ENCODE measurements at regions not wholly inside any gene's neighbourhood (a gene's known extent, or its start where the extent isn't known, plus 50 kb on each side); places are given as distances from the start of the nearest gene placed in this dataset.

GRCh38 chr2:155866477-155866876 lies 466.0 kb downstream of the NR4A2 start:
- Histone ChIP-seq H3K9me2 (ENCODE audit: insufficient read depth, low read length) (no peaks in the 10 kb centered on the region), H3K4me2 (ENCODE audit: low read length) (no peak overlapping the region), H3K4me1 (ENCODE audit: insufficient read depth, low read length, poor library complexity, severe bottlenecking) (no peaks in the 10 kb centered on the region), H3K27ac (ENCODE audit: low read depth, low read length, poor library complexity, severe bottlenecking) (no peak overlapping the region), H3K36me3 (ENCODE audit: insufficient read depth, low read length) (no peaks in the 10 kb centered on the region), H2AFZ (ENCODE audit: low read length) (no peak overlapping the region), H3K4me3 (ENCODE audit: low read depth, low read length, poor library complexity, severe bottlenecking) (no peak overlapping the region), H3K9me3 (ENCODE audit: low read length) (no peaks in the 10 kb centered on the region), H3K79me2 (ENCODE audit: insufficient read depth, low read depth, low read length) (no peaks in the 10 kb centered on the region), H4K20me1 (ENCODE audit: insufficient read depth, low read length) (no peaks in the 10 kb centered on the region)
- no peak for DNase-seq (ENCODE audit: low spot score)
- TF ChIP-seq EZH2phosphoT487 (IDR thresholded peaks at IDR 0.05; ENCODE audit: borderline replicate concordance, low read depth, low read length) (no peak), CTCF (conservative IDR thresholded peaks at IDR 0.05; ENCODE audit: low read length) (no peak)
- BruUV-seq (replicated peaks): no TSS peak
- intact Hi-C loops (cut with micrococcal nuclease; ENCODE audit: unreplicated experiment): no loop called here
- POLR2A ChIA-PET: interaction anchor here (0.6 kb wide), 1 partner anchor 35 kb away, joined by 3 read pairs; no protein-coding TSS in a partner anchor
- CTCF ChIA-PET (ENCODE audit: unreplicated experiment): no interaction called here

- no peak overlapping the region for H3K27ac ChIP-seq (ENCODE audit: low read depth, low read length, poor library complexity, severe bottlenecking)
- no peaks in the 10 kb centered on the region for H3K4me1 ChIP-seq (ENCODE audit: insufficient read depth, low read length, poor library complexity, severe bottlenecking)
- no peaks in the 10 kb centered on the region for H3K36me3 ChIP-seq (ENCODE audit: insufficient read depth, low read length)
- no peaks in the 10 kb centered on the region for H4K20me1 ChIP-seq (ENCODE audit: insufficient read depth, low read length)
- no peak overlapping the region for H3K4me3 ChIP-seq (ENCODE audit: low read depth, low read length, poor library complexity, severe bottlenecking)
- no peaks in the 10 kb centered on the region for H3K79me2 ChIP-seq (ENCODE audit: insufficient read depth, low read depth, low read length)
- no peaks in the 10 kb centered on the region for H3K9me2 ChIP-seq (ENCODE audit: insufficient read depth, low read length)
- TF ChIP-seq CTCF (conservative IDR thresholded peaks at IDR 0.05; ENCODE audit: low read length) (no peak), EZH2phosphoT487 (IDR thresholded peaks at IDR 0.05; ENCODE audit: borderline replicate concordance, low read depth, low read length) (no peak)
- POLR2A ChIA-PET: no interaction called here
- DNase-seq (ENCODE audit: low spot score): no peak
- H2AFZ ChIP-seq (ENCODE audit: low read length): no peak overlapping the region
- intact Hi-C loops (cut with micrococcal nuclease; ENCODE audit: unreplicated experiment): no loop called here
- H3K9me3 ChIP-seq (ENCODE audit: low read length): no peaks in the 10 kb centered on the region
- no TSS peak for BruUV-seq (replicated peaks)
- CTCF ChIA-PET (ENCODE audit: unreplicated experiment): no interaction called here
- no peak overlapping the region for H3K4me2 ChIP-seq (ENCODE audit: low read length)
Observed at GRCh38 chr2:155852156-155852555, 480.4 kb downstream of the NR4A2 start.

- H3K4me1 ChIP-seq (ENCODE audit: insufficient read depth, low read length, poor library complexity, severe bottlenecking): no peaks in the 10 kb centered on the region
- BruUV-seq (replicated peaks): no TSS peak
- H3K27ac ChIP-seq (ENCODE audit: low read depth, low read length, poor library complexity, severe bottlenecking): no peak overlapping the region
- H3K79me2 ChIP-seq (ENCODE audit: insufficient read depth, low read depth, low read length): no peaks in the 10 kb centered on the region
- H4K20me1 ChIP-seq (ENCODE audit: insufficient read depth, low read length): no peaks in the 10 kb centered on the region
- no peak overlapping the region for H3K4me2 ChIP-seq (ENCODE audit: low read length)
- DNase-seq (ENCODE audit: low spot score): no peak
- intact Hi-C loops (cut with micrococcal nuclease; ENCODE audit: unreplicated experiment): no loop called here
- CTCF ChIA-PET (ENCODE audit: unreplicated experiment): no interaction called here
- POLR2A ChIA-PET: interaction anchor here (0.6 kb wide), 1 partner anchor 485 kb away, joined by 3 read pairs; no protein-coding TSS in a partner anchor
- no peaks in the 10 kb centered on the region for H3K9me2 ChIP-seq (ENCODE audit: insufficient read depth, low read length)
- H3K9me3 ChIP-seq (ENCODE audit: low read length): no peaks in the 10 kb centered on the region
- H2AFZ ChIP-seq (ENCODE audit: low read length): no peak overlapping the region
- TF ChIP-seq EZH2phosphoT487 (IDR thresholded peaks at IDR 0.05; ENCODE audit: borderline replicate concordance, low read depth, low read length) (no peak), CTCF (conservative IDR thresholded peaks at IDR 0.05; ENCODE audit: low read length) (no peak)
- H3K36me3 ChIP-seq (ENCODE audit: insufficient read depth, low read length): no peaks in the 10 kb centered on the region
- H3K4me3 ChIP-seq (ENCODE audit: low read depth, low read length, poor library complexity, severe bottlenecking): no peak overlapping the region
Observed at GRCh38 chr2:155846259-155846658, 486.3 kb downstream of the NR4A2 start.
